Activated CD4-positive, alpha-beta T cell treated with anti-CD3 and anti-CD28 coated beads, Interleukin-2, amount 50 U/mL, for 4 hours (primary cell): ENCODE measurements at regions not wholly inside any gene's neighbourhood (a gene's known extent, or its start where the extent isn't known, plus 50 kb on each side); places are given as distances from the start of the nearest gene placed in this dataset.

ENCODE experiments used
- DNase-seq, 2 experiments: peaks; one replicate each; pipeline ENCODE4 v3.0.0-alpha.2; 2020

DNA sequence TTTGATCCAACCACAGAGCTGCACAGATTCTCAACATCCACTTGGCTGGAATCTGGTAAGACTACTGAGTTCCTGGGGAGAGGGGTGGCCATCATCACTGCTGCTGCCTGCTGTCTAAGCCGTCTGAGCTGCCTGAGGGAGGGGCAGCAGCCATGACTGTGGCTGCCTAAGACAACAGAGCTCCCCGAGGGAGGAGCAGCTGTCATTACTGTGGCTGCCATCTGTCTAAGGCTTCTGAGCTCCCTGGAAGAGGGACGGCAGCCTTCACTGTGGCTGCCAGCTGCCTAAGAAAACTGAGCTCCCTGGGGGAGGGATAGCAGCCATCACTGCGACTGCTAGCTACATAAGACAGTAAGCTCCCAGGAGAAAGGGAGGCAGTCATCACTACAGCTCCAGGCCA, 584.4 kb downstream of the NR4A2 start:
- DNase-seq = no peak

DNA sequence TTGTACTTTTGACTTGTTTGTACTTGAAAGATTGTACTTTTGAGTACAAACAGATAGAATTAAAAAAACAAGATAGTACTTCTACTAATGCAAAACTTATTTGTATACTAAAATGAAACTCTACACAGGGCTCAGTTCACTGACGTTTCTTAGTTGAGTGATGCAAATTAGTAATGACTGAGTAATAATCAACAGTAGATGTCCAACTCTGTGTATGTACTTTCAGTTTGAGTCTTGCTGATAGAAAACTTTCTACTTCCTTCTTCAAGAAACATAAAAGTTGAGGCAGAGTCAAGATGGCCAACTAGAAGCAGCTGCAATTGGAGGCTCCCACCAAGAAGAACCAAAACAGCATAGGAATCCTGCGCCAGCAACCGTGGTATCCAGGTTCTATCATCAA, 585.0 kb downstream of the NR4A2 start:
- no peak for DNase-seq

- no peak for DNase-seq
Measured at GRCh38 chr2:155733091-155733853, 599.2 kb downstream of the NR4A2 start.

DNA sequence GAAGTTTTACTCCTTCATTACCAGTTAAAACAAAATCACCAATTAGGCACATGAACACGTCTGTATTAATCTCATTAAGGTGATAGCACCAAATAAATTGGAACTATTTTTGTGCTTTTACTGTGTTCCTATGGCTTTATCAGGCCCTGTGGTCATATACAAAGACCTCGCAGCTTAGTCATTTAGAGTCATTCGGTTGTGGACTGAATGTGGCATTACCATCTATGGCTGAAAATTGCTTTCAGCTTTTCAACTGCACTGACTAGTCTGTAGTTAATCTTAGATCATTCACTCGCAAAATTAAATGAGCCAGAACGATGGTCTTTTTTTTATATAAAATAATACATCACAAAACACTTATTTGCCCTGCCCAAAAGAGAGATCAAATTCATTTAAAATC, 601.7 kb downstream of the NR4A2 start:
- DNase-seq = no peak

DNA sequence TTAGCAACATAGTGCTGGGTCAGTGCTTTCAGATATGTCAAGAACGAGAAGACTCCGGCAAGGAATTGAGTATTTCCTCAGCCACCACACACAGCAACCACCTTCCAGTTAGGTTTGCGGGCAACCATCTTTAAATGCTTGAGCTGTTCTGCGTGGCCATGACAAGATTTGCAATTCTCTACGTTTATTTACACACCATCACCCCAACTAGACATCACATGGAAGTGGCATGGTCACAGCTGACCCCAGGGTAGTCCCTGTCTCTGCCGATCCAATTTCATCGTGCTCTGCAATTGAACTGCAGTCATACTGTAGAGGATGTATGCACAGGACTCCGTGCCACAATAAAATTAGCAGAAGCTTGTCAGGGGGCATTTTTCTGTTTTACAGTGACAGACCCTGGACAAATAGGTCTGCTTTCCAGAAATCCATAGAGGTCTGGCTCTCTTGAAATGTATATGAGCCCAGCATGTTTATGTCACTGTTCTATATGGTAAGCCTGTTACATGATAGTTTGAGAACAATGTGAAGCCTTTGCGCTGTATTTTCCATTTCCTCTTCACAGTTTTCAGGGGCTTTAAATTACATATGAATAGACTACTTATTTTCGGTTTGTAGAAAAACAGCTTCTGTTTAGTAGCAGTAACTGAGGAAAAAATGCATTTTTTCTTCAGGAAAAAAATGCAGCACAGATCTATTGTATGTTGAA, 605.2 kb downstream of the NR4A2 start:
- DNase-seq = no peak

- no peak for DNase-seq
Measured at GRCh38 chr2:155722290-155722689, 610.2 kb downstream of the NR4A2 start.

- DNase-seq = no peak
Measured at GRCh38 chr2:155715705-155716104, 616.8 kb downstream of the NR4A2 start.

DNA sequence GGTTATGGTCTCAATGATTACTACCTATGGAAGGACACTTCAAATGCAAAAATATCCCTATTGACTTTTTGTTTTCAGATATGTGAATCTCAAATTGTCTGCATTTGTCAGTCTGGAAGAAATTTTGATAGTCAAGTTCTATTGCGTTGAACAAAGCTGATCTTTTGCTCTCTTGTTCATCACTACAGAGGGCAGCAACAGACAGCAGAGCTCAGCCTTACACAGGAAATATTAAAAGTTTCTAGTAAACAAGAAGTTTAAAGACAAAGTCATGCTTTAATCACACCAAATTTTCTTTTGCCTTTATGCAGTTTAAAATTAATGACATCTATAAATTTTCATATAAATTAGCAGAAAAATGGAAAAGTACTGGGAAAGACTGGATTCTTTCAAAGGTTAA, 617.5 kb downstream of the NR4A2 start:
- DNase-seq = no peak

DNA sequence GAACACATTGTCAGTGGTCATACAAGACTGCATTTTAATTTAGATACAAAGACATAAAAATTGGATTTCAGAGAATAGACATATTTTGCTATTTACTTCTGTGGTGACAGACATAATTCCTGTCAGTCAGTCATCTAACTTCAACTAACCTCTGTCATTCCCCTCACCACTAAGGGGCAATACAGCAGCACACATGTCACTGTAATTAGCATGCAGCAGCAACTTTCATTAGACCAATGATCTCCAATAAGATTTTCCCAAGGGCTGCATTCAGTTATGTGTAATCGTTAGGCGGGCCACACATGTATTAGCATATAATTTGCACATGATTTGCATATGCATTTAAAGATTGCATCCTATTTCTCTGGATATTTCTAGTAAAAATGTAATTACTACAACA, 624.5 kb downstream of the NR4A2 start:
- no peak for DNase-seq

- no peak for DNase-seq
Measured at GRCh38 chr2:155703917-155704316, 628.6 kb downstream of the NR4A2 start.

DNA sequence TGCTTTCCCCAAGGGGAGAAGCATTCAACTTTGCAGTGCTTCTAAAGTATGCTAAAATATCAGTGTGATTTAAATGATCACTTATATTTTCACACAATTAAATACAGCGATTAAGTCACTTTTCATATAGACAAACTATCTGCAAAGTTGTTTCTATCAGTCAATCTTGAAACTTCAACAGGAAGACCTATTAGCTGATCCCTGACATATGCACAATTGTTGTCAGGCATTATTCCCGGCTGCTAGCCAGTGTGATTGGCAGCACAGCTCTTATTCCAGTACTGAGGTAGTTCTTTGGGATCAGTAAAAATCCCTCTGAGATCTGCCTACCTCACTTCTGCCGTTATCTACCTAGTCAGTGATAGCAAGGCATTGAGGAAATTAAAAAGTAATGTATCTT, 629.5 kb downstream of the NR4A2 start:
- no peak for DNase-seq

- DNase-seq = no peak
Measured at GRCh38 chr2:155701721-155702120, 630.8 kb downstream of the NR4A2 start.

- no peak for DNase-seq
Measured at GRCh38 chr2:155696571-155696970, 636.0 kb downstream of the NR4A2 start.

GRCh38 chr2:155695505-155695904, 637.0 kb downstream of the NR4A2 start:
- no peak for DNase-seq

GRCh38 chr2:155692856-155693255, 639.7 kb downstream of the NR4A2 start:
- DNase-seq = no peak

DNA sequence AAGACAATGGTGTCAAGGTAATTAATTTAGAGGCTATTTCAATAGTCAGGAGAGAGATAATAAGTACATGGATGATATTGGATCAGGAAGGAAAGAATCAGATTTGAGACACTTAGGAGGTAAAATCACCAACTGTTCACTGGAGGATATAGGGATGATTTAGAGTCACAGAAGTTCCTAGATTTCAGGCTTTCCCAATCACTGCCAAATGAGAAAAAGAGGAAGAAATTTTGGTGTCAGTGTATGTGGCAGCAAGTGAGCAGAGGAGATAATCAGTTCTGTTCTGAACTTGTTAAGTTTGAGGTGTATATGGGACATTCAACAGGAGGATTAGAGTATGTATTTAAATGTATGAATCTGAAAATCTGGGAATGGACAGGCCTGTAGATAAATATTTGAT, 640.4 kb downstream of the NR4A2 start:
- DNase-seq = no peak

DNA sequence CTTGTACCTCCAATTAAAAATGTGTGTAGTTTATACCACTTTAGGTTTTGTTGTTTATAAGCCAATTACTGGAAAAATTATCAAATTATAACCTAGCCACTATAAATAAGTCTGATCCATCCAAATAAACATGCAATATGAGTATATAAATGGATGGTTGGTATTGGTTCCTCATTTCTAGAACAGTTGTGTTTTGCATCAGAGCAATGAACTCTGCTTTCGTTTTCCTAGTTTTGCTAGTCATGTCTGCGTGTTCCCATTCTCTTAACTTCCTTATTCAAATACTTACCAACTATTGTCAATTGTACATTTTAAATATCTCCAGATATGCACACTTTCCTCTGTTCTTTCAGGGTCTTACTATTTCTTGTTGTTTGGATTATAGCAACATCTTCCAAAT, 641.7 kb downstream of the NR4A2 start:
- no peak for DNase-seq

DNA sequence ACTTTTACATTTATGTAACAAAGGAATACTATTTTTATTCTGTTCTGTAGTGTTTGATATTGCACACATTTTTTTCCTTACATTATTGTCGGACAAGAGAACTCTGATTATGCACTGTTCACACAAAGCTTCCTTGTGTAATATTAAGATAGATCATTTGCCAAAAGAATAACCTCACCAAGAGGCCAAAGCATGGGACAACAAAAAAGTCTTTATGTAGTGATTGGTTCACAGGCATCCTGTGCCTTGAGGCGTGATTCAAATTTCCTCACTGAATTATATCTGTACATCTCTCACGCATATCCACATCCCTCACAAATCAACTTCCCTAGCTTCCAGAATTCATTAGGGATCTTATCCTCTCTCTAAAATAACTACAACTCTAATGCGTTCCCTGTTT, 642.7 kb downstream of the NR4A2 start:
- DNase-seq = no peak

DNA sequence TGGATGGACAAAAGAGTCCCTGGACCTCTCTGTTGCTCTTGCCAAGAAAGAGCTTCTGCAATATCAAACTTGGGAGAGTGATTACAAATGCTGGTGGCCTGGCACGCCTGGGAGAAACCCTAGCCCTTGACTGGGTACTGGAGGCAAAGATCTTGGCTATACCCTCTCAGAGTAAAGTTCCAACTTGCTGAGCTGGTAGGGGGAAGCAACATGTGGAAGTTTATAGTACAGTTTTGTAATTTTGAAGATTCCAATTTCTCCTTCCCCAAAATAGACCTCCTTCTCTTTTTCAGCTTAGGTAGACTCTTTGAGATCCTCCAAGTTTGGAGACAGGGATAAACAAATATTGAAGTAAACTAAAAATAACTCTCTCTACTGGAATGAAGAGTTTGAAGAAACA, 645.3 kb downstream of the NR4A2 start:
- no peak for DNase-seq

DNA sequence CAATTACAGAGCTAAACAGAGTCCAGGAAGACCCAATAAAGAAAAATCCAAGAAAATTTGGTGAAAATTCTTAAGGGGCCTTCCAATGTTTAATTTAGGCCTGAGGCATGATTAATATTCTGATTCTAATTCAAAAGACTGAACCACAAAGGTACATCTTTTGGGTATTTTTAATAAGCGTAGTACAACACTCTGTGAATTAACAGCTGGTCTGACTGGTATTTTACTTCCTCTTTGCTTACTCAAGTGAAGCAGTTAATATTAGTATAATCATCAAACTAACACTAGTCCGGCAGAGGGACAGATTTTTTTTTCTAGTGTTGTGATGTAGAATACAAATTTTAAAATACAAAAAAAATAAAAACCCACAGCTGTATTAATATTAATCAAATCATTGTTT, 652.9 kb downstream of the NR4A2 start:
- no peak for DNase-seq

GRCh38 chr2:155675920-155676319, 656.6 kb downstream of the NR4A2 start:
- DNase-seq = no peak

DNA sequence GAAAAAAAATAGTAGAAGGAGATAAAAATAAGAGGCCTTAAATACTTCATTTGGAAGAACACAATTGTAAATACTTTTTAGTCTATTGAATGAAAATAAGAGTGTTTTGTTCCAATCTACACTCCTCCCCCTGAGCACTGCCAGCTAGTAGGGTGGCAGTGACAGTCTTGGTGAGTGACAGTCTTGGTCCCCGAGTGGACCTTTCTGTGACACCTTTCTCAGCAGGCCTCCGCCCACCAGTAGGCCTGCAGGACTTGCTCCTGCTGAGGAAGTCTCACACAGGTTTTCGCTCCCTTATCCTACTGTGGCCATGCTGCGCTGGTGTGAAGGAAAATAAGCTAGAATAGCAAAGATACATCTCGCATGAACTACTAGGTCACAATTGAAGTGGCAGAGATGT, 666.8 kb downstream of the NR4A2 start:
- DNase-seq = no peak

GRCh38 chr2:155663265-155663664, 669.3 kb downstream of the NR4A2 start:
- DNase-seq = no peak

DNA sequence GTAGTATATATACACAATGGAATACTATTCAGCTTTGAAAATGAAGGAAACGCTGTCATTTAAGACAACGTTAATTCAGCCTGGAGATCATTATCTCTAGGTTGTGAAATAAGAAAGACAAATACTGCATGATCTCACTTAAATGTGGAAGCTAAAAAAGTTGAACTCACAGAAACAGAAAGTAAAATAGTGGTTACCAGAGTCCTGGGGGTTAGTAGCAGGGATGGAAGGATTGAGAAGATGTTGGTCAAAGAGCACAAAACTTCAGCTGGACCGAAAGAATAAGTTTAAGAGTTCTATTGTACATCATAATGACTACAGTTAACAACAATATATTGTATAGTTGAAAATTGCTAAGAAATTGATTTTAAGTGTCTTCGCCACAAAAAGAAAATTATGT, 670.3 kb downstream of the NR4A2 start:
- DNase-seq = no peak

GRCh38 chr2:155653176-155653575, 679.3 kb downstream of the NR4A2 start:
- DNase-seq = no peak
